Epidermal melanocyte (primary cell): ENCODE measurements at regions not wholly inside any gene's neighbourhood (a gene's known extent, or its start where the extent isn't known, plus 50 kb on each side); places are given as distances from the start of the nearest gene placed in this dataset.

Experiments used
- DNase-seq: peaks from one replicate; pipeline ENCODE4 v3.0.0; 2011; ENCODE audit warnings: low spot score; ENCODE audit not compliant: insufficient read length

DNA sequence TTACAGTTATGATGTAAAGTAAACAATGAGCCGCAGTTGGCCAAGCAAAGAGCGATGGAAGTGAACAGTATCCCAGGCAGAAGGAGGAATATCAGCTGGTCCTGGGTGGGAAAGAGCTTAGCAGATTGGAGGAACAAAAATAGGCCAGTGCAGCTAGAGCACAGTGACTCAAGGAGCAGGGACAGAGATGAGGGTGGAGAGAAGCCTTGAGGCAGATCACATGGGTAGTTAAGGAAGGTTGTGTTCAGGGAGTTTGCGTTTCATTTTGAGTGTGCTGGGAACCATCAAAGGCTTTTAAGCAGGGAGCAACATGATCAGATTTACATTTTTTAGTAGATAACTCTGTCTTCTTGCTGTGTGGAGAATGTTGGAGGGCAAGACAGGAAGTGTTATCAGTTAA, 113.6 kb downstream of the OAT start:
- no peak for DNase-seq

GRCh38 chr10:124303662-124304418, 114.9 kb downstream of the OAT start:
- no peak for DNase-seq

DNA sequence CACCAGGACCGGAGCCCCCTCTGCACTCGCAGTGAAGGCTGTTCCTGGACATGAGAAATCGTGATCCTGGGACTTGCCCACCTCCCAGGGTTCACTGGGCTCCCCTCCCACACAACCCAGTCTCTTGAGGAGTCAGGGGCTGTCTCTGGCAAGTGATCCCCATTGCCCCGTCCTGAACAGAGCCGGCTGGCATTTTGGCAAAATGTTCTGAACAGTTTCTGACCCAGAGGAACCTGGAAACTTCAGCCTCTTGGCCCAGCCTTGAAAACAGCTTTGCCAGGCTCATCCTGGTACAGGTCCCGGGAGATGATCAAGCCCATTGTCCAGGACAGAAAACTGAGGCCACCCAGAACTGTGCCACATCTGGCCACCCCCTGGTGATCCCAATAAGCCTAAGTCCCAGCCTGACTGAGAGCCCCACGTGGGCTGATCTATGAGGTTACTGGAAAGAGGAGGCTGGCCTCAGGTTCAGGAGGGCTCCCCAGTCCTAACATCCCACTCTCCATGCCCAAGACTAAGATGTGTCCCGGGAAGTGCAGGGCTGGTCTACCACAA, 115.7 kb downstream of the OAT start:
- no peak for DNase-seq

- DNase-seq, result no peak
Observed at GRCh38 chr10:124301736-124302135, 117.0 kb downstream of the OAT start.

- DNase-seq, result no peak
Observed at GRCh38 chr10:124300735-124301134, 118.0 kb downstream of the OAT start.

DNA sequence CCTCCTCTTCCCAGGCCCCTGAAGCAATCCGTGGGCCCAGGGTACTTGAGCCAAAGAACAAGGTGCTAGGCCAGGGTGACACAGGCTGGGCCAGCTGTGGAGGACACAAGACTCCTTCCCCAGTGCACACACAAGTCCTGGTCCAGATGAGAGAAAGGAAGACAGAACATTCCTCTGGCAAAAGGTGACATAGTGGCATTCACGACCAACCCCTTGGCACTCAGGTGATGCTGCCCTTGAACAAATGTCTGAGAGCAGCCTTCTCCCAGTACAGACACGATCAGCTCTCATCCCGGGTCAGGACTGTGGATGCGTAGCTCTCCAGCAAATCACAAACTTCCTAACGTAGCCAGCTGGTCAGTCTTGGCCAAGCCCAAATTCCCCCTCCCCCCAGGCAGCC, 118.5 kb downstream of the OAT start:
- no peak for DNase-seq

DNA sequence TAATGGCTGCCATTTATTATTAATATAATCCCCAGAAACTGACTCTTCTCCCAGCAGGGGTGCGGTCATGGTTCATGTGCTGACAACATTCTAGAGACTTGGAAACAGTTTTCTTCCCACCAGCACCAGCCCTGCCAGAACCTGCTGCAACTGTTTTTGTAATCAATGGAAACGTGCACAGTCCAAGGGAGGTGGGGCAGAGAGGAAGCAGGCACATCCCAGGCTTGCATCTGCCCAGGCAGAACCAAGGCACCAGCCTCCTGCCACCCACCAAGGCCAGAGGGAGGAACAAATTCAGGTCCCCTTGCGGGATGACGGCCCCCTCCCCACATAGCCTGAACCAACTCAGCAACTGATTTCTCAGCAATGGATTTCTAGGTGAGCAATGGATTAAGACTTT, 119.0 kb downstream of the OAT start:
- no peak for DNase-seq

- DNase-seq, result no peak
Observed at GRCh38 chr10:124298891-124299290, 119.8 kb downstream of the OAT start.

DNA sequence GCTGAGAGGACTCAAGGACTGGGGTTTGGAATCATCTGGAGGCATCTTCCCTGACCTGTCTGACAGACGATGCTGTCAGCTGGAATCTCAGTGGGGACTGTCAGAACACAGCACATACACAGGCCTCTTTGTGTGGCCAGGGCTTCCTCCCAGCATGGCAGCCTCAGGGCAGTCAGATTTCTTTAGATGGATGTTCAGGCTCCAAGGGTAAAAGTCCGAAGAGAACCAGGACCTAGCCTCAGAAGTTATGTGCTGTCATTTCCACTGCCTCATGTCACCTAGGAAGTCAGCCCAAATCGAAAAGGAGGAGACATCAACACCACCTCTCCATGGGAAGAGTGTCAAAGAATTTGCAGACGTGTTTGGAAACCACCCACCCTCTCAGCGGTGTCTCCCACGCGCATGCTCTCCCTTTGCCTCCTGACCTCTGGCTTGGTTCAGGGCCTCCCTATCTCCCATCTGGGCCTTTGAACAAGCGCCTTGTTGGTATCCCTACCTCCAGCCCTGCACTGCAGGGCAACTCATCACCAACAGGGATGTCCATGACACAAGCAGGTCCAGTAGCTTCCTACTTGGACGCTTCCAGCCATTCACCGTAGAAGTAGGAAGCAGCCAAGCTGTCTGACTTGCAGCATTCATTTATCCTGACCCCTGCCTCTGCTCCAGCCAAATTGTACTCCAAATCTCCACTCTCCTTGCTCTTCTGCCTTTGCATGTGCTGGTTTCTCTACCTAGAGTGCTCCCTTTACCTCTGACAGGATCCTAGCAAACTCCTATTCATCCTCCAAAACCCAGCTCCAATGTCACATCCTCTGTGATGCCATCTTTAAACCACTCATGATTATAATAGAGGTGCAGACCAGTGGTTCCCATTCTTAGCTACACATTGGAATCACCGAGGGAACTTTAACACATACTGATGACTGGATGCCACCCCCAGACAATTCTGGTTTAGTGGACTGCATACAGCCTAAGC, 121.6 kb downstream of the OAT start:
- no peak for DNase-seq

GRCh38 chr10:124296121-124296812, 122.5 kb downstream of the OAT start:
- DNase-seq, result no peak

GRCh38 chr10:124294811-124295770, 123.6 kb downstream of the OAT start:
- DNase-seq, result no peak

GRCh38 chr10:124293616-124294449, 124.9 kb downstream of the OAT start:
- DNase-seq, result no peak

DNA sequence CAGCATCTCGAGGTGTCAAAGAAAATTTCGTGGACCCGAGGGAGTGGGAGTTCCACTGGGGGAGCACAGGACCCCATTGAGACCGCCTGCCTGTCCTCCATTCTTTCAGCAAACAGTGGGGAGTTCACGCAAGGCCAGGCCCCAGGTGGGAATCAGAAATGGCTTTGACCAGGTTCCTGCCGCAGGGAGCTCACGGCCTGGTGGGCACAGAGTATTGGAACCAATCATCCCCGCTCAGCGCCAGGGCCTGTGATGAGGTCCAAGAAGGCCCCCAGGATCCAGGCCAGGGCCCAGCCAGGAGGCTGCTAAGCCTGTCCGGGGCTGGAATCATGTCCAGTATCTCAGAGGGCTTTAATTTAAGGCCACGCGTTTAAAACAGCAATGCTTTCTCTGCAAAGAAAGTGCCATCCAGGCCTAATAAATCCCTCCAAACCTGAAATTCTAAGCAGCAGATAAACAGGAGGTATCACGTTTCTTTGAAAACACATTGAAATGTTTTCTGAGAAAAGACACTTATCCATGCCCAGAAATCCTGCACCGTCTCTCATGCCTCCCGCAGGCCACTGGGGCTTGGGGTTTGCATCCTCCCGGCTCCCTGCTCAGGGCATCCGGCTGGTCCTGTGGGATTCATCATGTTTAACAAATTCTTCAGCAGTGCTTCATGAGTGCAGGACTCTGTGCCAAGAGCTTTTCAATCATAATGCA, 125.7 kb downstream of the OAT start:
- no peak for DNase-seq

DNA sequence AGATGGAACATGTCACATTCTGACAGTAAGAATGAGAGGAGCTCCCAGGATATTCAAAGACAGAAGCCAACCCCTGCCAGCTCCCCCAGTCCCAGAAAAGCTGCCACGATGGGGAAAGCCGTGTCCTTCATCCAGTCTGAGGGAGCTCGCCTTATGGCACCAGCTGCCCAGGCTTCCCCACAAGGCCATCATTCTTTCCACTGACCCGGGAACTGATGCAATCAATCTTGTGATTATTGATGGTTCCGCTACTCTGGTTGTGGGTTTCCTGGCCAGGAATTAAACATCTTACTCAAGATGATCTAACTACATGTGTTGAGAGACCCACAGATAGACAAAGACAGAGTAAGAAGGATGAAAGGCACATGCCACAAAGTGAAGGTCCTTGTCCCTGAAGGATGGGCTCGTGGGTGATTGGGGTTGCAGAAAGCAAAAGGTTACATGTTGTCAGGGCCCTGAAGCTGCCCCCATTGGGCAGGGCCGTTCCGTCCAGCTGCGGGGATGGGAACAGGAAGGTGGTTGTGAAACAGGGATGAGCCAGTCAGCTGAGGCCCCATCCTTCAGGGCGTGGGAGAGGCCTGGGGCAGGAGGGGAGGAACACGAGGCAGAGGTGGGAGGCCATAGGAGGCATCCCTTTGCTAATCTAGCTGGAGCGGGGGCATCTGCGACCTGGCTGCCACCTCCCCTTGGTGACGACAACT, 127.6 kb downstream of the OAT start:
- no peak for DNase-seq

GRCh38 chr10:124289851-124290795, 128.6 kb downstream of the OAT start:
- no peak for DNase-seq

DNA sequence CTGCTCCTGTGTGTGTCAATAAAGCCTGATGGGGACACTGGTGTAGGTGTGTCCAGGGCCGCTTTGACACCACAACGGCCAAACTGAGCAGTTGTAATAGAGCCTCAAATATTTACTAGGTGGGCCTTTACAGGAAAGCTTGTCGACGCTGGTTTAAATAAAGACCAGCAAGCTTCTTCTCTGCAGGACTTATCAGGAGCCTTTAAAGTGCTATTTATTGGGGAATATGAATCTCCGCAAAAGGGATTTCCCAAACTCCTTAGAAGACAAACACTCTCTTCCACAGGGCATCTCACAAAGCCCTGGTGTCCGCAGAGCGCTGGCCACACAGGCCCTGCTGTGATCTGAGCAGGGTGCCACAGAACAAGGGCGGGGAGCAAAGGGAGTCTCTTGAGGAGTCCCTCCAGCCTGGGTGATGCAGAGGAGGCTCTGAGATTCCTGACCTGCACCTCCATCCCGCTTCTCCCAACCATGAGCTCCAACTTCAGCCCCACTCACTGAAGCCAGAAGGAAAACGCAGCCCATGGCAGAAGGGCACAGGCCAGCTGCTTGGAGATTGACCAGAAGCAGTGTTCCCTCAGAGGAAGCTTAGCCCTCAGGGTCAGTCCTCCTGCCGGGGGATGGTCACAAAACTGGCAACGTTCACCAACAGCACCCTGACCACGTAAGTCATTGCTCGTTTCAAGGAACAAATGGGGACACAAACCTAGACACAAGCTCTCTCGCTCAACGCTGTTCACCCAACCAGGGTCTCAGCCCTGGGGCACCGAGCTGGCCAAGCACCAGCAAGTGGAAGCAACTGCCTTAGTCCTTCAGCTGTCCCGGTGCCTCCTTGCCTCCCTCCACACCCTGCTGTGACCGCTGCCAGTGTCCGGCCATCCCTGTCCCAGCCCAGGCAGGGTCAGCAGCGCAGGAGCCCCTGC, 129.5 kb downstream of the OAT start:
- DNase-seq, result no peak
